GM18861 (cell line): ENCODE measurements at regions not wholly inside any gene's neighbourhood (a gene's known extent, or its start where the extent isn't known, plus 50 kb on each side); places are given as distances from the start of the nearest gene placed in this dataset.
"Not testable (repeated sequence)": the region's sequence is repeated elsewhere in the genome, so short reads cannot be mapped to it uniquely, and the experiment has no call there.

ENCODE experiments used
- ATAC-seq: cut with Tn5 transposase; IDR thresholded peaks from one replicate; pipeline ENCODE4 v1.9.1; 2021; ENCODE audit not compliant: unreplicated experiment

- ATAC-seq = no peak
These were observed 248.7 kb downstream of the ZIC4 start for GRCh38 chr3:147157631-147158030.

- not testable (repeated sequence) for ATAC-seq
These were observed 251.4 kb downstream of the ZIC4 start for GRCh38 chr3:147154988-147155387.

GRCh38 chr3:147153830-147154539 lies 252.4 kb downstream of the ZIC4 start:
- no peak for ATAC-seq

- no peak for ATAC-seq
These were observed 253.9 kb downstream of the ZIC4 start for GRCh38 chr3:147152476-147152875.

GRCh38 chr3:147141516-147142288 lies 264.6 kb downstream of the ZIC4 start:
- ATAC-seq = no peak

- no peak for ATAC-seq
These were observed 267.0 kb downstream of the ZIC4 start for GRCh38 chr3:147139341-147139740.

GRCh38 chr3:147132168-147132567 lies 274.2 kb downstream of the ZIC4 start:
- no peak for ATAC-seq

- ATAC-seq = no peak
These were observed 275.9 kb downstream of the ZIC4 start for GRCh38 chr3:147130461-147130860.

- no peak for ATAC-seq
These were observed 276.7 kb downstream of the ZIC4 start for GRCh38 chr3:147129665-147130064.

GRCh38 chr3:147122350-147122749 lies 284.0 kb downstream of the ZIC4 start:
- no peak for ATAC-seq

GRCh38 chr3:147119989-147120388 lies 286.4 kb downstream of the ZIC4 start:
- no peak for ATAC-seq

GRCh38 chr3:147119346-147119745 lies 287.0 kb downstream of the ZIC4 start:
- ATAC-seq = no peak

GRCh38 chr3:147118611-147119010 lies 287.7 kb downstream of the ZIC4 start:
- ATAC-seq = no peak

- ATAC-seq = no peak
These were observed 288.7 kb downstream of the ZIC4 start for GRCh38 chr3:147117631-147118030.

- ATAC-seq = no peak
These were observed 292.9 kb downstream of the ZIC4 start for GRCh38 chr3:147113293-147114044.

- no peak for ATAC-seq
These were observed 307.3 kb downstream of the ZIC4 start for GRCh38 chr3:147099076-147099475.

GRCh38 chr3:147090461-147090860 lies 315.9 kb downstream of the ZIC4 start:
- ATAC-seq = no peak

- ATAC-seq = no peak
These were observed 317.1 kb downstream of the ZIC4 start for GRCh38 chr3:147089286-147089685.

GRCh38 chr3:147059500-147059899 lies 346.8 kb downstream of the ZIC4 start:
- ATAC-seq = not testable (repeated sequence)

- no peak for ATAC-seq
These were observed 356.5 kb downstream of the ZIC4 start for GRCh38 chr3:147049821-147050220.

- no peak for ATAC-seq
These were observed 357.0 kb downstream of the ZIC4 start for GRCh38 chr3:147049305-147049704.

- no peak for ATAC-seq
These were observed 359.4 kb downstream of the ZIC4 start for GRCh38 chr3:147046916-147047315.
